Activated CD4-positive, alpha-beta T cell treated with anti-CD3 and anti-CD28 coated beads, Interleukin-2, Interleukin-4, amounts not matched to agents 100 ng/mL and 50 ng/mL, durations not matched to agents 16 hours and 8 hours (primary cell): ENCODE measurements at regions not wholly inside any gene's neighbourhood (a gene's known extent, or its start where the extent isn't known, plus 50 kb on each side); places are given as distances from the start of the nearest gene placed in this dataset.
"Not testable (repeated sequence)": the region's sequence is repeated elsewhere in the genome, so short reads cannot be mapped to it uniquely, and the experiment has no call there.

Source experiments
- DNase-seq: peaks from one replicate; pipeline ENCODE4 v3.0.0-alpha.2; 2020; ENCODE audit warnings: low spot score

DNA sequence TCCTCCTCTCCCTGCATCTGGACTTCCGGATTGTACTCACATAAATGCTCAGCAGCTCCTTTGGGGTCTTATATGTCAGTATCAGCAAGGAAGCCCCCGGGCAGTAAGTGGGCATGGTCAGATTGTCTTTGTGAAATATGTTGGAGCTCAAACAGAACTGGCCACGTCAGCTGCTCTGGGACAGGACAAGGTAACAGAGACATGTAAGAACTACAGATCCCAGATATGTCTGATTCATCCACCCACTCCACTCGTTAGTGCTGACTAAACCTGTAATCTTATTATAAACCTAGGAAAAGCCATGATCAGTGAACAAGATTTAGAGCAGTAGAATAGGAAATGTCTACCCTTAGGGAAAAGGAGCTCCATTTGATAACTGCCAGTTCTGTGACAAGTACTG lies 561.8 kb downstream of the CETN3 start:
- no peak for DNase-seq

DNA sequence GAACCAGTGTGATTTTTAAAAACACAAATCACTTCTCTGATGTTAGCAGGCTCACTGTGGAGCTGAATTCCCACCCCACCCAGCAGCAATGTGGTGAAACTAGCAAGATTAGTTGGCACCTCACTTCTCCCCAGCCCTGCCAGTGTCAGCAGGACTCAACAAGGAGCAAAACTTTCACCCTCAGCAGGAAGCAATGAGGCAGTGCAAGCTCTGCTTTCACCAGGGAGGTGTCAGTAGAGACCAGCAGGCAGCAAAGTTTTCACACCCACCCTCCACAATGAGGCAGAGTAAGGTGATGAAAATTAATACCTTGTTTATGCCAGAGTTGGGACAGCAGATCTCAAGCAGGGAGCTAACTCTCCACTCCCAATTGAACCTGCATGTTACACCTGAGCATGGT lies 565.0 kb downstream of the CETN3 start:
- no peak for DNase-seq

DNA sequence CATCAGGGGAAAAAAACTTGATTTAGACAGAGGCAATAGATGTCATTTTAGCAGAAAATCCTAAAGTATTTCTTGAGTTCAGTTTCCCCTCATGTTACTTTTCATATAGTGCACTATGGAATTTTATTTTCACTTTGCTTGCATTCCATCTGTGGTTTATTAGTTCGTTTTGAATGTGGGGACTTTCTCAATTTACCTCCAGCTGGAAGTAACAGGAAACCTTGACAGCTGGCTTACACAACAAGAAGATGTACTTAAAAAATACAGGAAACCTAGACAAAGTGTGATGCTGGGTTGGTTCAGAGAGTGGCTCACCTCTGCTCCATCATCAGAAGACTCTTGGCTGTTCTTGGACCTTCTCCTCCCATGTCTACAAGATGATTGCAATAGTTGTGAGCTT lies 567.0 kb downstream of the CETN3 start:
- no peak for DNase-seq

DNA sequence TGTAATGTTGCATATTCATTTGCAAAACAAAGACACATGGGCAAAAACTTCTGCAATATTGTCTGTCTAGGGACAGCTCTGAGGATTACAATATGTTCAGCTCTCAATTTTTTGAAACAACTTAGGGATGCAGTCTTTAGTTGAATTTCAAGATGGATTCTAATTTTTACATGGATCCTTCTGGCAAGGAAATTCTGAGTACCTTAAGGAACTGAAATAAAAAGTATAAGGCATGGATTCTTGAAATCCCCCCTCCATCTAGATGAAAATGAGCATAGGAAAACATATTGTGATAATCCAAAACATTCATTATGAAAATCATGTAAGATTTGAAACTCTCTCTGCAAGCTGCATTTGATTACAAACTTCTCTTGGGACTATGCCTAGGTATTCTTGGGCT lies 568.6 kb downstream of the CETN3 start:
- DNase-seq, result no peak

DNA sequence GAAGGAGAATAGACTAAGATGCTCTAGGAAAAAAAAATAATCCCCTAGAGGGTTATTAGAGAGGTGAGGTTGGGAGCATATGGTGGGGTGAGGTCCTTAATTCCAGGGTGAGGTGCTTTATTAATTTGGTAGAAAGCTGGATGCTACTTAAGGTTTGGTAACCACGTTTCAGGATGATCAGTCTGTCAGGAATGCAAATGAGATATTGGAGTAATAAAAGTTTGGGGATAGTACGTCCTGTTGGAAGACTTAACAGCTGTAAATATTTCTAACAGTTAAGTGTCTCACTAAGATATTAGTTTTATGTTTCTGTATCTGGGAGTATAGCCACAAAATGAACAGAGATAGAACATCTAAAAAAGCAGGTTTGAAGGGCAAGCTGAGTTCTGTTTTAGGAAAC lies 578.9 kb downstream of the CETN3 start:
- no peak for DNase-seq

DNA sequence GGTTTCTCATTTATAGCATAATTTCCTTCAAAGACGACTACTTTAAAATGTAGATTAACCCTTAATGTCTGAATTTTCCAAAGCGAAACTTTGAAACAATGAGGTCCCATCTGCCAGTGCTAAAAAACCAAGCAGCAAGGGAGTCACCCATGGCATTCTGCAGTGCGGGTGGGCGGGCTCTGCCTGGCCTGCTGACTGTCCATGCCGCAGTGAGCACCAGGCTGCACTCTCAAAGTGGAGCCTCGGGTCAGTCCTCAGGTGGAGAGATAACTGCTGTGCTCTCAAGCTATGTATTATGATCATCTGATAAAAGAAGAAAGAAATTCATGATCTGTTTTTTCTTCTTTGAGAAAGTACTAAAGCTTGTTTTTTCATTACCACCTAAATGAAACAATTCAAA lies 581.6 kb downstream of the CETN3 start:
- DNase-seq, result no peak

DNA sequence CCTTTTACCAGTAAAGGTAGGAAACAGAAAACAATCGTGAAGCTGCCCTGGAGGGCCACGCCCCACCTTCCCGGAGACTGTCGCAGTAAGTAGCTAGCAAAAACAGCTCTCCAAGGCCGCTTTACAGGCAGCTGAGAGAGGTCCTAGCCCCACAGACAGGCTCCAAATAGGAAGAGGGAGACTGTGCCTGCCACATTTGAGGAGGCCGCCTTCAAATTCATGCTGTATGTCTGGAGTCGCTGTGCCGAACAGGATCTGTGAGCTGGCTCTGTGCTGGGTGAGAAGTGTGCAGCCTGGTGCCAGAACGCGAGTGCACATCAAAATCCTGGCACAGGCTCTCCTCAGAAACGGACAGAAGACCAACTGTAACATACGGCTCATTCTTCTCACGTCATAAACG lies 582.2 kb downstream of the CETN3 start:
- DNase-seq, result no peak

DNA sequence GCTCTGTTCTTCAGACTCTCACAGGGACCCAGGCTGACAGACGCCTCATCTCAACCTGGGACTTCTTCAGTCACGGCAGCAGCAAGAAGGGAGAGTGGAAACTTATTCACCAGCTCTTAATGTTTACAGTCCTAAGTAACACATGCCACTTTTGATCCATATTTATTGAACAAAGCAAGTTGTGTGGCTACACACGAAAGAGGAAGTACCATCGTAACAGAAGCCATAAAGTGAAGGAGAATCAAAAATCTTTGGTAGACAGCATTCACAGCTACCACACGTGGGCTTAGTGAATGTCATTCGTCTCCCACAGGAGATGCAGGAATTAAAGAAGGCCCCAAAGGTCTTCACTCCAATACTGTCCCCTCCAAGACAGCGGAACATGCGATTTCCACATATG lies 582.6 kb downstream of the CETN3 start:
- no peak for DNase-seq

DNA sequence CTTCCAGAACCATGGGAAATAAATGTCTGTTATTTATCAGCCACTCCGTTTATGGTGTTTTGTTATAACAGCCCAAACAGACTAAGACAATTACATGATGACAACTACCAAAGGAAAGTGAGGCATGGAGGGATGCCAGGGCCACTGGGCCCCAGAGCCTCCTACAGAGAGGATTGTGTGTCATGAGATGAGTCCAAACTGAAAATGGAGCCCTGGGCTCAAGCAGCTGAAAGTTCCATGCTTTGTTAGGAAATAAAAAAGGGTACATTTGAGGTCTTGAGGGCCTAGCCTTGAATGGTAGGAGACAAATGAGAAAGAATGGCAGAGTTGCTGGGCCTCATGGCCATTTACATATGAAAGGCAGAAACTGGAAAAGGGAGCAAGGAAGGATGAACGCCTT lies 586.5 kb downstream of the CETN3 start:
- DNase-seq, result no peak

DNA sequence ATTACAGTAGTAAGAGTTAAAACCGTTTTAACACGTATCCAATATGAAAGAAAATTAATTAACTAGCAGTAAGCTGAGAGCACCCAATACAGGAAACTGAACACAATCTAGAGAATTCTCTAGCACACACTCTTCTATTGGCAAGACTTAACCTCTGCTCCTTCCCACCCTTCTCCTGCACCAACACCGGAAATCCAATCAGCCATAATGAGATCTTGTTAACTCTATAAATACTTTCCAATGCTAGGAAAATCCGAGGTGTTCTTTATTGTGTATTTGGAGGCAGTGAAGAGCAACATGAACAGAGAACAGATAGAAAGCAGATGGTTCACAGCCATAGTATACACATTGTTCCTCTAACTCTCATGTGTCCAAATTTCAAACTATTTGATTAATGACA lies 591.7 kb downstream of the CETN3 start:
- no peak for DNase-seq

DNA sequence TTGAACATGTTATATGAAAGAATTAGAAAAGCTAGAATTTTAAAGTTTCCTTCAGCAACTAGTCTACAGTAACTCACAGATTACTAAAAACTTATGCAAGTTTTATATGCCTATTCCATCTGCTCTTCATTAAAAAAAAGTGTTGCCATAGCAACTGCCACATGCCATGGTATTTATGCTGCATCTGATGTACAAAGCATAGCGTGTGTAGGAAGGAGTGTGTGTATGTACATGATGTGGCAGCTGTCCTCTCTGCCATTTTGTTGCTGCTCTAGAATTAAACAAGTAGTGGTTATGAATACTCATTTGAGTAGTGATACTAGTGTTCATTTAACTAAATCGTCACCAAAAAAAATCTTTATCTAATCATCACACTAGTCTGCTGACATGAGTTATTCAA lies 593.5 kb downstream of the CETN3 start:
- DNase-seq, result no peak

DNA sequence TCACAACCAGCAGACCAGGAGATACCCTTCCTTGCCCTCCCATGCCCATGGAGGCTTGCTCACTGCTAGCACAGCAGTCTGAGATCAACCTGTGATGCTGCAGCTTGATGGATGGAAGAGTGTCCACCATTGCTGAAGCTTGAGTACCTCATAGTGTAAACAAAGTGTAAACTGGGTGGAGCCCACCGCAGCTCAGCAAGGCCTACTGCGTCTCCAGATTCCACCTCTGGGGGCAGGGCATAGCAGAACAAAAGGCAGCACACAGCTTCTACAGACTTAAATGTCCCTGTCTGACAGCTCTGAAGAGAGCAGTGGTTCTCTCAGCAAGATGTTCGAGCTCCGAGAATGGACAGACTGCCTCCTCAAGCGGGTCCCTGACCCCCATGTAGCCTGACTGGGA lies 608.8 kb downstream of the CETN3 start:
- not testable (repeated sequence) for DNase-seq

DNA sequence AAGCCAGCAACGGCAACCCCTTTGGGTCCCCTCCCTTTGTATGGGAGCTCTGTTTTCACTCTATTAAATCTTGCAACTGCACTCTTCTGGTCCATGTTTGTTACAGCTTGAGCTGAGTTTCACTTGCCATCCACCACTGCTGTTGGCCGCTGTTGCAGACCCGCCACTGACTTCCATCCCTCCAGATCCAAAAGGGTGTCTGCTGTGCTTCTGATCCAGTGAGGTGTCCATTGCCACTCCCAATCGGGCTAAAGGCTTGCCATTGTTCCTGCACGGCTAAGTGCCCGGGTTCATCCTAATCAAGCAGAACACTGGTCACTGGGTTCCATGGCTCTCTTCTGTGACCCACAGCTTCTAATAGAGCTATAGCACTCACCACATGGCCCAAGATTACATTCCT lies 615.1 kb downstream of the CETN3 start:
- not testable (repeated sequence) for DNase-seq

DNA sequence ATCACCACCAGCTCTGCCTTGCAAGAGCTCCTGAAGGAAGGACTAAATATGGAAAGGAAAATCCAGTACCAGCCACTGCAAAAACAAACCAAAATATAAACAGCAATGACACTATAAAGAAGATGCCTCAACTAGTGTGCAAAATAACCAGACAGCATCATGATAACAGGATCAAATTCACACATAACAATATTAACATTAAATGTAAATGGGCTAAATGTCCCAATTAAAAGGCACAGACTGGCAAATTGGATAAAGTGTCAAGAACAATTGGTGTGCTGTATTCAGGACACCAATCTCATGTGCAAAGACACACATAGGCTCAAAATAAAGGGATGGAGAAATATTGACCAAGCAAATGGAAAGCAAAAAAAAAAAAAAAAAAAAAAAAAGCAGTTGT lies 629.8 kb downstream of the CETN3 start:
- not testable (repeated sequence) for DNase-seq

DNA sequence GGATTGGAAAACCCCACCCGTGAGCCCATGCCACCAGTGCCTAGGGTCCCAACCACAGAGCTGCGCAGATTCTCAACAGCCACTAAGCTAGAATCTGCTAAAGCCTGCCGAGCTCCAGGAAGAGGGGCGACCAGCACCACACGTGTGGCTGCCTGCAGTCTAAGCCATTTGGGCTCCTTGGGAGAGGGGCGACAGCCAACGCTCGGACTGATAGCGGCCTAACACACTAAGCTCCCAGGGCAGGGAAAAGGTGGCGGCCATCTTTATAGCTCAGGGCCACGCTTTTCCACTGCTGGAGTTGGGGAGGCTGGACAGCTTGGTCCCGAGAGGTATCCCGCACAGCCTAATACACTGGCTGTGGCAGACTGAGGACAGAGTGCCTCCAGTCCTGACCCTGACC lies 631.8 kb downstream of the CETN3 start:
- DNase-seq, result no peak

DNA sequence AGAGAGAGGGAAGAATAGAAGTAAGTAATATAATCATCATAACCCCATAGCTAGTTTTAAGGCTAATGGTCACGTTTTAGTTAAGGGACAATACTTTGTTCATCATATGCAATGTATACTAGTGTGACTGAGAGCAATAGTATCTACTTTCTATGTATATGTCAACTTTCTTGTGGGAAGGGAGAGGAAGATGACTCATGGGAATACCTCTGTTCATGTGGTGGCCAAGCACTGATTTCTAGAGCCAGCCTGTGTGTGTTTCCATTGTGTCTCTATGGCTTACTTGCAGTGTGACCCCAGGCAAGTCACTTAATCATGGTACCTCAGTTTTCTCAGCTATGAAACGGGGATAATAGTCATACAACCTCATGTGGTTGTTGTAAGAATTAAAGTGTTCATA lies 639.6 kb downstream of the CETN3 start:
- no peak for DNase-seq

DNA sequence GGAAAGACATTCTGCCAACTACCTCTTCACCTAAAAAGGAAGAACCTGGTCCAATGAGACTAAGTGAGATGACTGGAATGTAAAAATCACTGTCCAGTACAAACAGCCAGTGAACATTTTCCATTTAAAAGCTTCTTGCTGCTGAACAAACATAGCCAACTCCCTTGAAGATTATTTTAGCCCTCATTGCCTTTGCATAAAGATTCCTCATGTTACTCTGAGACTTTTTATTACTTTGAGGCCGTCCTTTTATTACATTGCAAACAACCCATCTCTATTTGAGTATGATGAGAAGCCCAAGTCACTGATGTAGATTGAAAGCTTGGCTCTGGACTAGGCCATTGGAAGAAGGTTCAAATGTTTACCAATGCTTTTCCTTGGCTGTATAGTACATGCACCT lies 649.8 kb downstream of the CETN3 start:
- DNase-seq, result no peak

DNA sequence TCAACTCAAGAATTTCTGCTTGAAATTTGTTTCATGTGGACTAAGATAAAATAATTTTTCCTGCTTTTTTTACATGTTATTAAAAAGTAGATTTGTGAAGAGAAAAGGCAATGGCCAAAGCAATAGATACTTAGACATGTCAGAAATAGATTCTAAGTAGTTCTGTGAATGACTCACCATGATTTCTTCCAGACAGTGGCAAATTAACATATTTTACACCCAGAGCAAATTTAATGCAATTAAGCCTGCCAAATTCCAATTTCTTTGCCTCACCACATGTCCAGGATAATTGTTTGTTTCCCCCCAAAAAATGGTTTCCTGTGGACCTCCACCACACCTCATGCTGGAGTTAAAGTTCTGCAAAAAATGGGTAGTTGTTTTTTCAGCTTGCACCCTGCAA lies 651.4 kb downstream of the CETN3 start:
- no peak for DNase-seq

DNA sequence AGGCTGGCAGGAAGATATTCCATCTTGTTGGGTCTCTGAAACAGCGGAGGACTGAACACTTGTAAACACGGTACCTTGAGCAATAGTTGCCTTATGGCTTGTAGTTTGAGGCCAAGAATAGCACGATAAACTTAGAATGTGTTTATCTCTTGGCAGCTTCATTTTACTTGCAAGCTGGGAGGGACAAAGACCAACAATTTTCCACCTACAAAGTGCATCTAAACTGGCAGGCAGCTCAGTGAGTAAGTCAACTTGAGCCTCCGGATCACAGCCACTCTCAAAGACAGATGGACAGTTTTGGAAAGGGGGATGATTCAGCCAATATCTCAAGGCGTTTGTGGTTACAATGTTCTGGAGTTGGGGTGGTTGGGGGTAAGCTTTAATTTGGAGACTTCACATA lies 652.6 kb downstream of the CETN3 start:
- DNase-seq, result no peak

DNA sequence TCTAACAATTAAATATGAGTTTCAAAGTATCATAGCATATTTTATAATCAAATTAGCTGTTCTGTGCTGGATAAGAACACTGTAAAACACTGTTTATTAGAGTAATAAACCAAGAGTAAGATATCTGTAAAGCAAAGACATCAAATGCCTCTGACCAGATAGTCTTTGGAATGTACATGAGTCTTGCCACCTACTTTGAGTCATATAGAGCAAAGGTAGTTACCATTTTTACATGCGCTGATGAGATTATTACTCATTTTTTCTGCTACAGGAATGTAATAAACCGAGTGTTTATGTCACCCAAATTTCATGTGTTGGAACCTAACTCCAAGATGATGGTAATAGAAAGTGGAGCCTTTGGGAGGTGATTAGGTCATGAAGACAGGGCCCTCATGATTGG lies 654.5 kb downstream of the CETN3 start:
- no peak for DNase-seq

DNA sequence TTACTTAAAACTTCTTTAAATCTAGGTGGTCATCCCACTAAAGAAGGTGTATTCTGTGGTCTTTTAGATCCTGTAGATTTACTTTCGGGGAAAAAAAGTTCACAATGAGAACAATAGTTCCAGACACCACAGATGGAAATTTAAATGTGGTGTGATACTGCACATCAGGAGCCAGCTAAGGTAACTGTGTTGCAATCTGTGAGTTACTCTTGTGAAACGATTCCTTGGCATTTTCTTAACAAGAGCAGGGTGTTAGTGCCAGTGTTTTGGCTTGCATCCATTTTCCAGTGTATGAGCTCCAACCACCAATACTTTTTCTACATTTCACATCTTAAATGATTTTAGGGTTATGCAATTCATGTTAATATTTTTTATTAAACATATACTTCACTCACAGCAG lies 674.5 kb downstream of the CETN3 start:
- no peak for DNase-seq

DNA sequence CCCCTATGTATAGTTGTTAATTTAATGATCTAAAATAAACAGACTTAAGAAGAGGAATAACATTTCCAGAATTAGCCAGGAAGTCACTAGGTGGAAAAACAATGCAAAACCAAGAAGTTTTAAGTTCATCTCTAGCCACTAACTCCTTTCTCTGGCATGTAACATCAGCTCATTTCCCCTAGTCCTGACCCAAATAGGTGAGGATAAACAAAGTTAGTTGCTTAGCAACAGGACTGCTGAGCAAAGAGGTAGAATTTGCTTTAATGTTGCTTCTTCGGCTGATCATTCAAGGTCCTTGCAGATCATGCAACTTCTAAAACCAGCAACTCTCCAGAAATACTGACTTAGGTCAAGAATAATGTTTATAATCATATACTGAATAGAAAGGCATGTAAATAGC lies 675.8 kb downstream of the CETN3 start:
- DNase-seq, result no peak

DNA sequence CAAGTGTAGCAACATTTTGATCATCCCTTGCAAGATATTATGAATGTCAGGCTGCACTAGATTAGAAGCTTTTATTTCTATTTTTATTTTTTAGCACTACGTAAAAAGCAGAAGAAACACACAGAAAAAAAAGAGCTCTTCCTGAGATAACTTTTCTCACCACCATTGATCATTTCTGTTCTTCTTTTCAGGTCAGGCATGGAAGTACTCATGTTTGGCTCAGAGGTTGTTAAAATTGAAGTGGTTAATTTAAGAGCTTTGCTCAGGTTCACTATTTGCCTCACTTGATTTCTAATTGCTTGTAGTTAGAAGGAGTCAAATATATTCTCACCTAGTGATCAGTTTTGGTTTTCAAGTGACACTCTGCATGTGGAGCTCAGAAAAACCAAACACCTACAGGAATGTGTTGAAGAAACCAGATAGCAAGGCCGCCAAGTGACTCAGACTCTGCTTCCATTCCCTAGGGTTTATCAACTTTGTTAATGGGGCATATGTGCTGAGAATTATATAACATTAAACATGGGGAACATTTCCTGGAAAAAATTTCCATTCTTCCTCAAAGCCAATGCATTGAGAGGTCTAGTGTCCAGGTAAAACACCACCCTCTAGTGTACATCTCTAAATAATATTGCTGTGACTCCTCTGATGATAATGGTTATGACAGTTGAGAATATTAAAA lies 679.8 kb downstream of the CETN3 start:
- DNase-seq, result no peak

DNA sequence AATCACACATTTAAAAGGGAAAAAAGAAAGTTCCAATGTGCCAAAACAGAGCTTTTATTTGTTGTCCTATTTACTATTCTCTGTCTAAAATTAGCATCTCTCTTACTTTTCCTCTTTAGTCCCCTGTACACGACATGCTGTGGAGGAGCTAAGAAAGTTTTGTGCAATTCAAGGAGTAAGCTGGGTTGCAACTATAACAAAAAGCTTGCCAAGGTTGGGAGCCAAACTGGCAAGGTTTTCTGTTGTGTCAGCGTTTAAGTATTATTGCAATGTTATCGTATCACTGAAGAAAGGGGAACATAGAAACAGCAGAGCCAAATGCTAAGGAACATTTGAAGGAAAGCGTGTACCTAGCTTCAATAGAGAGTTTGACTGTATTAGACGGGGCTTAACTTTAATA lies 680.8 kb downstream of the CETN3 start:
- DNase-seq, result no peak

DNA sequence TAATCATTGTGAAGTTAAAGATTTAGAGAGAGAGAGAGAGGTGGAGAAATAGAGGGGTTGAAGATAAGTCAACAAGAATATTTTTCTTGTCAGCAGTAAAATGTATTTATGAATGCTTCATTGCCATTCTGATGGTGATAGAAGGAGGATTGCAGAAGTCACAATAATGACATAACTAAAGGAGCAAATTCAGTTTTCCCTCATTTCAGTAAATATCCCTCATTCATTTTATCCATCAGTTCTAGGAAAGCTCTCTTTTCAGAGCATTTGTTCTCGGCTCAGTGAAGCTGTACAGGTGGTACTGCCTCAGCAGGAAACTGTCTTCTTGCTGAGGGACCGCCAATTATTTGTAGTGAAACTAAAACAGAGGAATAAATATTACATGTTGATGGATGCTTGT lies 681.4 kb downstream of the CETN3 start:
- DNase-seq, result no peak
